ENCODE measurements at regions not wholly inside any gene's neighbourhood (a gene's known extent, or its start where the extent isn't known, plus 50 kb on each side); places are given as distances from the start of the nearest gene placed in this dataset.

GRCh38 chr3:178182337-178182779 lies 353.9 kb upstream of the KCNMB2 start:
- Histone ChIP-seq H2BK120ac (replicated peaks; ENCODE audit: low read depth, low read length) (no peak overlapping the region), H3K14ac (ENCODE audit: insufficient read length) (no peak overlapping the region), H2BK5ac (ENCODE audit: low read depth, low read length) (no peak overlapping the region), H2BK15ac (ENCODE audit: low read length) (peak overlapping the region; percentile 50; the same call in 1 of the 2 replicates), H2AK5ac (ENCODE audit: low read depth, low read length) (no peak overlapping the region), H2AFZ (ENCODE audit: low read length) (no peak overlapping the region), H3K79me1 (ENCODE audit: low read depth, low read length) (no peaks in the 10 kb centered on the region), H3K9me3 (ENCODE audit: insufficient read depth in 2 of 2, low read depth in 1 of 2, low read length in 1 of 2) (no peaks in the 10 kb centered on the region), H3K79me2 (ENCODE audit: control insufficient read depth in 1 of 2, insufficient read depth in 2 of 2, low read length in 2 of 2) (no peaks in the 10 kb centered on the region), H4K5ac (ENCODE audit: insufficient read length, low read depth, low read length) (no peak overlapping the region), H3K56ac (replicated peaks; ENCODE audit: insufficient read length, low read depth, low read length) (no peak overlapping the region), H3K18ac (ENCODE audit: extremely low read depth, low read length) (no peak overlapping the region), H3K9ac (replicated peaks in 1 of 4; ENCODE audit: extremely low read depth in 1 of 4, low read depth in 3 of 4, low read length in 3 of 4) (no peak overlapping the region; a peak in 1 of 7 replicates), H3K4me1 (replicated peaks in 1 of 4; ENCODE audit: control insufficient read depth in 3 of 4, insufficient read depth in 4 of 4, low read length in 3 of 4) (peaks cover 0 to 3% (median under 1%) of the 10 kb centered on the region in 4 experiments; a peak in 1 of 7 replicates), H2BK20ac (ENCODE audit: low read length) (peak overlapping the region; percentile 24; the same call in 1 of the 2 replicates), H2BK12ac (ENCODE audit: low read depth, low read length) (no peak overlapping the region), H3K27ac (ENCODE audit: low read depth, low read length) (no peak overlapping the region; the same call in 1 of the 2 replicates), H4K91ac (replicated peaks; ENCODE audit: insufficient read length, low read length) (no peak overlapping the region), H3K4ac (replicated peaks; ENCODE audit: insufficient read length, low read depth, low read length) (no peak overlapping the region), H4K8ac (ENCODE audit: extremely low read depth, insufficient read depth, low read length) (no peak overlapping the region), H3K36me3 (ENCODE audit: control insufficient read depth in 2 of 4, insufficient read depth in 4 of 4, low read length in 3 of 4) (no peaks in the 10 kb centered on the region), H3K27me3 (replicated peaks in 1 of 4; ENCODE audit: control insufficient read depth in 3 of 4, extremely low read depth in 1 of 4, insufficient read depth in 3 of 4, low read length in 3 of 4) (no peaks in the 10 kb centered on the region), H4K20me1 (replicated peaks in 1 of 2; ENCODE audit: control insufficient read depth in 1 of 2, insufficient read depth in 2 of 2, low read length in 2 of 2) (no peaks in the 10 kb centered on the region), H3K23me2 (ENCODE audit: low read depth, low read length) (no peaks in the 10 kb centered on the region), H3K4me3 (ENCODE audit: extremely low read depth in 1 of 4, insufficient read depth in 2 of 4, low read depth in 3 of 4, low read length in 4 of 4) (no peak overlapping the region), H3K4me2 (ENCODE audit: insufficient read depth in 1 of 2, low read depth in 2 of 2, low read length in 2 of 2) (no peak overlapping the region), H3K23ac (ENCODE audit: insufficient read length) (no peak overlapping the region)
- 88% methylated on average over 5 of the region's 5 CpGs; no CpG with 5 or more reads in 1 of the 2 experiments for WGBS, 2 experiments (ENCODE audit: extremely low coverage in 1 of 2, insufficient coverage in 1 of 2, insufficient read length in 1 of 2, insufficient replicate concordance in 2 of 2, low coverage in 1 of 2, low lambda C conversion rate in 2 of 2, missing lambda C conversion rate in 1 of 2)
- DNase-seq (ENCODE audit: low read depth in 1 of 2, low spot score in 2 of 2) (no peak), FAIRE-seq (no peak)
- CTCF ChIA-PET (ENCODE audit: partially characterized antibody) = no interaction called here
- POLR2A ChIA-PET (ENCODE audit: partially characterized antibody) = no interaction called here
- TF ChIP-seq KDM5A (IDR thresholded peaks at IDR 0.05; ENCODE audit: low read length) (no peak), EGR1 (IDR thresholded peaks at IDR 0.05; ENCODE audit: borderline replicate concordance, low read depth, low read length) (no peak), SP2 (IDR thresholded peaks at IDR 0.05; ENCODE audit: low read length) (no peak), CHD1 (IDR thresholded peaks at IDR 0.05; ENCODE audit: low read depth, low read length) (no peak), FOSL1 (IDR thresholded peaks at IDR 0.05; ENCODE audit: insufficient read depth, low read depth, low read length) (no peak), NANOG (IDR thresholded peaks at IDR 0.05; ENCODE audit: insufficient read depth, low read depth, low read length, poor library complexity, severe bottlenecking) (no peak)
- TF ChIP-seq, protein P1, sequence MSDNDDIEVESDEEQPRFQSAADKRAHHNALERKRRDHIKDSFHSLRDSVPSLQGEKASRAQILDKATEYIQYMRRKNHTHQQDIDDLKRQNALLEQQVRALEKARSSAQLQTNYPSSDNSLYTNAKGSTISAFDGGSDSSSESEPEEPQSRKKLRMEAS (IDR thresholded peaks at IDR 0.05) = no peak
